ENCODE measurements at regions not wholly inside any gene's neighbourhood (a gene's known extent, or its start where the extent isn't known, plus 50 kb on each side); places are given as distances from the start of the nearest gene placed in this dataset.

DNA sequence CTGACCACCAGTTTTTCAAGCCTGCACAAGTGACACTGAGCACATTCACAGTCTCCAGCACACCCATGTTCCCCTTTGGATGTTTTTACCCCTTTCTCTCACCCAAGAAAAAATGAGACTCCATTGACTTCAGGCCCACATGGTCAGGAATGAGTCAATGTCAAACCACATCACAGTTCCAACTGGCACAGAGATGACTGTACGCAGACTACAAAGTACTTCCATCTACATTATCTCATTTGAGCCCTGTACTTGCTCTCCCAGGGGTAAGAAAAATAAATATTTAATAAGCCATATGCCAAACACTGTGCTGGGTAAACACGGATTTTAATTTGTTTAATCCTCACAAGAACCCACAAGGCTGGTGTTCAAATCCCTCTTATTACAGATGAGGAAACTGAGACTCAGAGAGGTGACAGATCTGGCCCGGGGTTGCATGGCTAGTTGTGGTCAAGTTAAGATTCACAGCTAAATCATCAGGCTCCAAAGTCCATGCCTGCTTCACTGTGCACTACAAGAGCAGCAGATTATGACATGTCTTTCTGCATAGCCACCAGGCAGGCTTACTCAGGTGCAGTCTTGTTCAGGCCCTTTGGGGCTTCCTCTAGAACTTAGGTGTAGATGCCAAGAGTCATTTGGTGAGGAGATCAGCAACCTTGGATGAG is 106.1 kb downstream of the TXNL1 start:
- DNase-seq (no peak), ATAC-seq (ENCODE audit: low read depth) (no peak)
- ChIA-PET POLR2A (no interaction called here), CTCF (no interaction called here)
- Mint-ChIP-seq H3K9me3 (no peaks in the 10 kb centered on the region), H3K4me1 (no peaks in the 10 kb centered on the region), H3K27ac (no peak overlapping the region), H3K27me3 (no peaks in the 10 kb centered on the region), H3K36me3 (ENCODE audit: low read depth) (no peaks in the 10 kb centered on the region), H3K4me3 (no peak overlapping the region)
- TF ChIP-seq, protein P1, sequence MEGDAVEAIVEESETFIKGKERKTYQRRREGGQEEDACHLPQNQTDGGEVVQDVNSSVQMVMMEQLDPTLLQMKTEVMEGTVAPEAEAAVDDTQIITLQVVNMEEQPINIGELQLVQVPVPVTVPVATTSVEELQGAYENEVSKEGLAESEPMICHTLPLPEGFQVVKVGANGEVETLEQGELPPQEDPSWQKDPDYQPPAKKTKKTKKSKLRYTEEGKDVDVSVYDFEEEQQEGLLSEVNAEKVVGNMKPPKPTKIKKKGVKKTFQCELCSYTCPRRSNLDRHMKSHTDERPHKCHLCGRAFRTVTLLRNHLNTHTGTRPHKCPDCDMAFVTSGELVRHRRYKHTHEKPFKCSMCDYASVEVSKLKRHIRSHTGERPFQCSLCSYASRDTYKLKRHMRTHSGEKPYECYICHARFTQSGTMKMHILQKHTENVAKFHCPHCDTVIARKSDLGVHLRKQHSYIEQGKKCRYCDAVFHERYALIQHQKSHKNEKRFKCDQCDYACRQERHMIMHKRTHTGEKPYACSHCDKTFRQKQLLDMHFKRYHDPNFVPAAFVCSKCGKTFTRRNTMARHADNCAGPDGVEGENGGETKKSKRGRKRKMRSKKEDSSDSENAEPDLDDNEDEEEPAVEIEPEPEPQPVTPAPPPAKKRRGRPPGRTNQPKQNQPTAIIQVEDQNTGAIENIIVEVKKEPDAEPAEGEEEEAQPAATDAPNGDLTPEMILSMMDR (IDR thresholded peaks at IDR 0.05), result no peak
- intact Hi-C loops (cut with micrococcal nuclease), result no loop called here

DNA sequence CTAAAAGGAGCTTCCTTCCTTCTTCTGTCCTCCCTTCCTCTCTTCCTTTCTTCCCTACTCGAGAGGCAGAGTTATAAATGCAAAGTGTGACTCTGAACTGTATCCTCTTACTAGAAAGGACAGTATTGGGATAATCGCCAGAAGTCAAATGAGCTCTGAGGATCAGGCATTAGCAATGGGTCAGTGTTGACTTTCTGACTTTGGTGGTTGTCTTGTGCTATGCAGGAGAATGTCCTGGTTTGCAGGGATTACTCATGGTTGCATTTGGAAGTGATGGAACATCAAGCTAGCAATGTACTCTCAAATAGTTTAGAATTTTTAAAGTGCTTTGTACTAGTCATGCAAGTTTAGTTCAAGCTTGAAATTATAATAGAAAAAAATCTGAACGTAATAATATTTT is 115.6 kb downstream of the TXNL1 start:
- no peak overlapping the region for H3K27ac Mint-ChIP-seq
- peaks cover 4% of the 10 kb centered on the region for H3K9me3 Mint-ChIP-seq
- intact Hi-C loops (cut with micrococcal nuclease), result no loop called here
- ChIA-PET POLR2A (no interaction called here), CTCF (no interaction called here)
- H3K4me3 Mint-ChIP-seq, result no peak overlapping the region
- no peak for DNase-seq
- no peak for ATAC-seq (ENCODE audit: low read depth)
- no peaks in the 10 kb centered on the region for H3K36me3 Mint-ChIP-seq (ENCODE audit: low read depth)
- H3K27me3 Mint-ChIP-seq, result peaks cover 6% of the 10 kb centered on the region
- TF ChIP-seq, protein P1 (IDR thresholded peaks at IDR 0.05), result no peak
- no peaks in the 10 kb centered on the region for H3K4me1 Mint-ChIP-seq

DNA sequence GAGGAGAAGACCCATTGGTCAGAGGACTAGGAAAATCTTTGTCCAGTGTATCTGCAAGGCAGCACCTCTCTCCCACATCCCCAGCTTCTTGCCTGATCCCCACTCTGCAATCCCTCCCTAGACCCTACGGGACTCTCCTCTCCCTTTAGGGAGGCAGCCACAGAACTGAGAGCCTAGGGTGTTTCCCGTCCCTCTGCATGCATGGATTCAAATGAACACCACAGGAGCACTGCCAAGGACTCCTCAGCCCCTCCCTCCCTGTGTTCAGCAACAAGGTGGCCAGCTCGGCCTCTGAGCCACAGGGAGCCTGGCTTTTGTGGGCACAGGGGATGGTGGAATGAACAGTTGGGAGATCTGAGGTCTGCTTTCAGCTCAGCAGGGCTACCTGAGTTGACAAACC is 117.1 kb downstream of the TXNL1 start:
- no peaks in the 10 kb centered on the region for H3K4me1 Mint-ChIP-seq
- no peak overlapping the region for H3K27ac Mint-ChIP-seq
- ChIA-PET POLR2A (no interaction called here), CTCF (no interaction called here)
- intact Hi-C loops (cut with micrococcal nuclease), result no loop called here
- H3K4me3 Mint-ChIP-seq, result no peak overlapping the region
- H3K27me3 Mint-ChIP-seq, result peaks cover 6% of the 10 kb centered on the region
- TF ChIP-seq, protein P1 (IDR thresholded peaks at IDR 0.05), result no peak
- no peak for DNase-seq
- no peaks in the 10 kb centered on the region for H3K36me3 Mint-ChIP-seq (ENCODE audit: low read depth)
- no peaks in the 10 kb centered on the region for H3K9me3 Mint-ChIP-seq
- no peak for ATAC-seq (ENCODE audit: low read depth)

DNA sequence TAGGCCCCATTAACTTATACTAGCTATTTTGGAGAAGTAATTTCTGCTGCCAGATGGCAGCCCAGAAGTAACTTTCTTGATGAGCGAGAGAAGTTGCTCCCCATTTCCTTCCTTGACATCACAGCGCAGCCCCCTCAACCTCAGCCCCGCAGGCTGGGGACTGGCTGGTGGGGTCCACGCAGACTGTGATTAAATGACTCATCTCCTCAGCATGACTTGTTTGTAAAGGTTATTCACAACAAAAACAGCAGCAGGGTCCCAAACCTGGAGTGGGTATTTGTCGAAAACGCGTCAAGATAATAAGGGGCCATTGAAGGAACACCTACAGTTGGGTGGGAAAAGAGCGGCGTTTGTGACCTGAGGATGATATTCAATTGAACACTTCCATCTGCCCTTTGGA is 120.6 kb downstream of the TXNL1 start:
- no peaks in the 10 kb centered on the region for H3K4me1 Mint-ChIP-seq
- ChIA-PET CTCF (no interaction called here), POLR2A (no interaction called here)
- H3K9me3 Mint-ChIP-seq, result no peaks in the 10 kb centered on the region
- no peak for ATAC-seq (ENCODE audit: low read depth)
- H3K4me3 Mint-ChIP-seq, result no peak overlapping the region
- peaks cover 6% of the 10 kb centered on the region for H3K27me3 Mint-ChIP-seq
- TF ChIP-seq, protein P1 (IDR thresholded peaks at IDR 0.05), result no peak
- intact Hi-C loops (cut with micrococcal nuclease), result no loop called here
- H3K36me3 Mint-ChIP-seq (ENCODE audit: low read depth), result no peaks in the 10 kb centered on the region
- no peak overlapping the region for H3K27ac Mint-ChIP-seq
- no peak for DNase-seq

DNA sequence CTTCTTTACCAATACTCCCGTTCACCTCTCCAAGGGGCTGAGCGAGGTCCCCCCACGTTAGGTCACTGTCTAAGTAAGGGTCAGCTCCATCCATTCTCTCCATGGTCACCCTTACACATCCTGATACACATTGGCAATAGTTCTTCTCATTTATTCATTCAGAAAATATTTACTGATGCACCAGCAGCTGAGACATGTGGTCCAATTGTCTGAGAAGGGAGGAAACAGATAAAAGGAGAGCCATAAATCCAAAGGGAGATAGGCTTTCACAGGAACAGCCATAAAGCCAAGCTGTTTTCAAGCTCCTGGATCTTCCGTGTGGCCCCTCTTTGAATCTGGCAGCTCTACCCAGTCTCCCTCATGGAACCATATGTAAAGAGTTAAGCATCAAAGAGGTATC is 121.2 kb downstream of the TXNL1 start:
- ATAC-seq (ENCODE audit: low read depth) (no peak), DNase-seq (no peak)
- POLR2A ChIA-PET, result no interaction called here
- no peak overlapping the region for H3K4me3 Mint-ChIP-seq
- no peak overlapping the region for H3K27ac Mint-ChIP-seq
- H3K36me3 Mint-ChIP-seq (ENCODE audit: low read depth), result no peaks in the 10 kb centered on the region
- TF ChIP-seq, protein P1 (IDR thresholded peaks at IDR 0.05), result no peak
- no peaks in the 10 kb centered on the region for H3K9me3 Mint-ChIP-seq
- CTCF ChIA-PET, result no interaction called here
- intact Hi-C loops (cut with micrococcal nuclease), result no loop called here
- H3K27me3 Mint-ChIP-seq, result peaks cover 6% of the 10 kb centered on the region
- peaks cover 2% of the 10 kb centered on the region for H3K4me1 Mint-ChIP-seq

Data from activated B cell treated with CpG ODN at 0.5 μM for 24 hours (primary cell).